HCT116 (cell line): ENCODE measurements at regions not wholly inside any gene's neighbourhood (a gene's known extent, or its start where the extent isn't known, plus 50 kb on each side); places are given as distances from the start of the nearest gene placed in this dataset.

Experiments
- ATAC-seq: fragments of 200-7000 bp; cut with Tn5 transposase; 2 replicates; pipeline ENCODE4 v1.9.1; 2020; ENCODE audit warnings: mild to moderate bottlenecking, moderate library complexity
- BruUV-seq: library from RNA; stranded (reverse); fragments of 400-500 nt; replicated peaks from 2 replicates; lab custom pipeline; 2021; lab: Mats Ljungman, UMichigan
- CTCF ChIA-PET: fragments of 300-600 bp; sonication (Branson Sonifier 250); formaldehyde crosslinking; loops from one replicate; lab custom pipeline; 2021; ENCODE audit warnings: antibody characterized with exemption; lab: Charles Lee
- POLR2A ChIA-PET: fragments of 300-600, 350-600 bp; sonication (Branson Sonifier 250); formaldehyde crosslinking; loops from one replicate; lab custom pipeline; 2021; ENCODE audit warnings: antibody characterized with exemption; lab: Charles Lee
- RAD21 ChIA-PET, 2 experiments: fragments of 300-600 bp; sonication (Branson Sonifier 250); formaldehyde crosslinking; loops; one replicate each; lab custom pipeline; 2023; ENCODE audit warnings: low total read pairs in 2 of 2; ENCODE audit not compliant: uncharacterized antibody in 2 of 2, unreplicated experiment in 2 of 2, low non-redundant PET in 1 of 2; lab: Charles Lee
- DNase-seq: peaks from one replicate; pipeline ENCODE4 v3.0.0-alpha.2; 2010; ENCODE audit warnings: low read depth, low spot score
- H2AFZ ChIP-seq: fragments of 200-600 bp; shearing (Covaris generic), sonication (generic); 2 replicates; pipeline ENCODE4 v1.6.1; 2017; ENCODE audit warnings: low read depth, mixed run types, mixed read lengths, antibody characterized with exemption, low read length; ENCODE audit not compliant: poor library complexity, severe bottlenecking
- H3K27ac ChIP-seq: 2 replicates; pipeline ENCODE4 v1.5.1; 2012; ENCODE audit warnings: low read depth, low read length
- H3K27me3 ChIP-seq: fragments of 200-600 bp; sonication (generic); 2 replicates; pipeline ENCODE4 v1.6.1; 2016; ENCODE audit warnings: mixed run types, low read length, mixed read lengths; ENCODE audit not compliant: insufficient read depth
- H3K36me3 ChIP-seq, 2 experiments: fragments of 200-500 bp in 1 of 2; fragments of 200-600 bp in 1 of 2; sonication (Bioruptor generic) in 1 of 2; sonication (generic) in 1 of 2; 2 replicates each; pipeline versions ENCODE4 v1.5.1 to v1.6.1; 2014 to 2016; ENCODE audit warnings: low read length in 2 of 2, inconsistent platforms in 1 of 2, mixed read lengths in 1 of 2, mixed run types in 1 of 2; ENCODE audit not compliant: insufficient read depth in 2 of 2, control insufficient read depth in 1 of 2
- H3K4me1 ChIP-seq, 2 experiments: fragments of 200-600 bp in 1 of 2; sonication (generic) in 1 of 2; 2 replicates each; pipeline versions ENCODE4 v1.5.1 to v1.6.1; 2012 to 2017; ENCODE audit warnings: low read length in 2 of 2, inconsistent platforms in 1 of 2, mild to moderate bottlenecking in 1 of 2, mixed read lengths in 1 of 2, mixed run types in 1 of 2, moderate library complexity in 1 of 2; ENCODE audit not compliant: insufficient read depth in 2 of 2, control insufficient read depth in 1 of 2
- H3K4me2 ChIP-seq: fragments of 200-600 bp; sonication (generic); 2 replicates; pipeline ENCODE4 v1.6.1; 2017; ENCODE audit warnings: mixed run types, low read length, mixed read lengths
- H3K4me3 ChIP-seq, 2 experiments: fragments of 200-600 bp in 1 of 2; sonication (generic) in 1 of 2; replicated peaks in 1 of 2; 2 replicates each; pipeline ENCODE4 v1.5.1; 2011 to 2016; ENCODE audit warnings: low read length in 2 of 2, control low read depth in 1 of 2, low read depth in 1 of 2, mild to moderate bottlenecking in 1 of 2, mixed read lengths in 1 of 2, mixed run types in 1 of 2
- H3K79me2 ChIP-seq: fragments of 200-600 bp; sonication (generic); 2 replicates; pipeline ENCODE4 v1.6.1; 2017; ENCODE audit warnings: mild to moderate bottlenecking, mixed run types, low read length, moderate library complexity, mixed read lengths; ENCODE audit not compliant: insufficient read depth
- H3K9ac ChIP-seq: fragments of 200-600 bp; sonication (generic); 2 replicates; pipeline ENCODE4 v1.6.1; 2016; ENCODE audit warnings: low read length, mixed read lengths
- H3K9me2 ChIP-seq: fragments of 200-600 bp; sonication (generic), shearing (Covaris generic); 2 replicates; pipeline ENCODE4 v1.6.1; 2017; ENCODE audit warnings: mixed run types, mild to moderate bottlenecking, moderate library complexity; ENCODE audit not compliant: insufficient read depth
- H3K9me3 ChIP-seq, 2 experiments: fragments of 200-500 bp in 1 of 2; fragments of 200-600 bp in 1 of 2; sonication (Bioruptor generic) in 1 of 2; sonication (generic) in 1 of 2; 2 replicates each; pipeline ENCODE4 v1.6.1; 2014 to 2017; ENCODE audit warnings: low read length in 2 of 2, mixed read lengths in 2 of 2, inconsistent platforms in 1 of 2, low read depth in 1 of 2, mild to moderate bottlenecking in 1 of 2, mixed run types in 1 of 2, moderate library complexity in 1 of 2; ENCODE audit not compliant: control insufficient read depth in 1 of 2, insufficient read depth in 1 of 2
- H4K20me1 ChIP-seq: fragments of 200-600 bp; sonication (generic), shearing (Covaris generic); 2 replicates; pipeline ENCODE4 v1.6.1; 2017; ENCODE audit warnings: mixed run types, mild to moderate bottlenecking, moderate library complexity; ENCODE audit not compliant: insufficient read depth
- ATF3 ChIP-seq: IDR thresholded peaks from 2 replicates; pipeline ENCODE4 v1.6.1; 2012
- CBX3 ChIP-seq: IDR thresholded peaks from 2 replicates; pipeline ENCODE4 v1.6.1; 2012; ENCODE audit warnings: low read depth
- CTCF ChIP-seq, 3 experiments: fragments of 200-600 bp in 1 of 3; sonication (generic) in 1 of 3; IDR thresholded peaks in 2 of 3; conservative IDR thresholded peaks in 1 of 3; 2 replicates each; pipeline ENCODE4 v1.5.1; 2012 to 2017; ENCODE audit warnings: low read depth in 2 of 3, low read length in 2 of 3, antibody characterized with exemption in 1 of 3, borderline replicate concordance in 1 of 3, control low read depth in 1 of 3, mild to moderate bottlenecking in 1 of 3, mixed read lengths in 1 of 3, mixed run types in 1 of 3, moderate library complexity in 1 of 3; ENCODE audit not compliant: insufficient read depth in 1 of 3
- EGR1 ChIP-seq: IDR thresholded peaks from 2 replicates; pipeline ENCODE4 v1.6.1; 2012; ENCODE audit warnings: low read depth
- EZH2phosphoT487 ChIP-seq: fragments of 200-600 bp; IDR thresholded peaks from 2 replicates; pipeline ENCODE4 v1.6.1; 2018; ENCODE audit warnings: antibody characterized with exemption, borderline replicate concordance
- FOSL1 ChIP-seq: IDR thresholded peaks from 2 replicates; pipeline ENCODE4 v1.6.1; 2012; ENCODE audit warnings: low read depth
- JUND ChIP-seq: IDR thresholded peaks from 2 replicates; pipeline ENCODE4 v1.6.1; 2012
- MAX ChIP-seq: IDR thresholded peaks from 2 replicates; pipeline ENCODE4 v1.6.1; 2012
- RAD21 ChIP-seq: IDR thresholded peaks from 2 replicates; pipeline ENCODE4 v1.6.1; 2012; ENCODE audit warnings: low read depth, mild to moderate bottlenecking
- REST ChIP-seq: IDR thresholded peaks from 2 replicates; pipeline ENCODE4 v1.6.1; 2012; ENCODE audit warnings: low read depth
- SIN3A ChIP-seq: IDR thresholded peaks from 2 replicates; pipeline ENCODE4 v1.6.1; 2012; ENCODE audit warnings: low read depth
- SRF ChIP-seq: IDR thresholded peaks from 2 replicates; pipeline ENCODE4 v1.6.1; 2012; ENCODE audit warnings: low read depth
- TCF7L2 ChIP-seq: IDR thresholded peaks from 2 replicates; pipeline ENCODE4 v1.7.0; 2011; ENCODE audit warnings: borderline replicate concordance, inconsistent platforms; ENCODE audit not compliant: insufficient read depth, insufficient read length; ENCODE audit errors: extremely low read depth
- YY1 ChIP-seq: IDR thresholded peaks from 2 replicates; pipeline ENCODE4 v1.6.1; 2011; ENCODE audit warnings: low read length, low read depth, moderate library complexity, mild to moderate bottlenecking; ENCODE audit not compliant: insufficient replicate concordance; ENCODE audit errors: extremely low read depth
- ZFX ChIP-seq: fragments of 450-650 bp; IDR thresholded peaks from 2 replicates; pipeline ENCODE4 v1.6.1; 2017
- ZNF274 ChIP-seq: fragments of 200-500 bp; sonication (Bioruptor generic); IDR thresholded peaks from 2 replicates; pipeline ENCODE4 v1.6.1; 2014; ENCODE audit warnings: mild to moderate bottlenecking, low read depth, low read length, inconsistent platforms
- intact Hi-C: fragments of 100-400 bp; cut with micrococcal nuclease; formaldehyde crosslinking; loops from 2 replicates; pipeline ENCODE4 v1.10.0; 2022

- Histone ChIP-seq H3K36me3 (no peaks in the 10 kb centered on the region), H3K4me2 (no peak overlapping the region), H3K27ac (no peak overlapping the region), H3K4me1 (no peaks in the 10 kb centered on the region), H3K9me2 (no peaks in the 10 kb centered on the region), H2AFZ (no peak overlapping the region), H3K4me3 (no peak overlapping the region), H3K9me3 (no peaks in the 10 kb centered on the region), H4K20me1 (no peaks in the 10 kb centered on the region), H3K79me2 (no peaks in the 10 kb centered on the region), H3K9ac (no peak overlapping the region), H3K27me3 (no peaks in the 10 kb centered on the region)
- no peak for ATAC-seq
- intact Hi-C loops = no loop called here
- TF ChIP-seq EZH2phosphoT487 = no peak
- TF ChIP-seq CTCF (IDR thresholded peaks at IDR 0.05 in 2 of 3, conservative IDR thresholded peaks at IDR 0.05 in 1 of 3; ENCODE audit: borderline replicate concordance in 1 of 3, insufficient read depth in 1 of 3, low read depth in 2 of 3, low read length in 2 of 3) = no peak
- no peak for TF ChIP-seq MAX
- no peak for TF ChIP-seq FOSL1
- no peak for TF ChIP-seq EGR1
- no peak for TF ChIP-seq ZFX
- no peak for TF ChIP-seq ATF3
- no peak for TF ChIP-seq CBX3
- TF ChIP-seq YY1 = no peak
- TF ChIP-seq REST = no peak
- no peak for TF ChIP-seq JUND
- no peak for TF ChIP-seq SIN3A
- no peak for TF ChIP-seq SRF
- no peak for TF ChIP-seq ZNF274
- TF ChIP-seq TCF7L2 = no peak
- no peak for TF ChIP-seq RAD21
- TF ChIP-seq, all 23 proteins: peak for 0
- ChIA-PET RAD21 (no interaction called here), POLR2A (no interaction called here), CTCF (no interaction called here)
- no peak for DNase-seq
- no TSS peak for BruUV-seq
Measured at GRCh38 chrX:3461397-3462165, 115.1 kb upstream of the MXRA5 start.
